NCI-H446 (cell line): ENCODE measurements at regions not wholly inside any gene's neighbourhood (a gene's known extent, or its start where the extent isn't known, plus 50 kb on each side); places are given as distances from the start of the nearest gene placed in this dataset.
"Not testable (repeated sequence)": the region's sequence is repeated elsewhere in the genome, so short reads cannot be mapped to it uniquely, and the experiment has no call there.

Experiments used
- DNase-seq, 2 experiments: peaks; one replicate each; lab custom pipeline; 2025; lab: John Stamatoyannopoulos, UW

- DNase-seq, result no peak
Observed at GRCh38 chr4:131635191-131635590, 1513.9 kb upstream of the PCDH10 start.

- DNase-seq, result no peak
Observed at GRCh38 chr4:131638781-131639180, 1510.3 kb upstream of the PCDH10 start.

GRCh38 chr4:131644619-131645018 lies 1504.5 kb upstream of the PCDH10 start:
- DNase-seq, result peak; percentile 42 to 50

- DNase-seq, result no peak
Observed at GRCh38 chr4:131649227-131649626, 1499.9 kb upstream of the PCDH10 start.

- peak in 1 of 2 experiments; percentile 30 for DNase-seq
Observed at GRCh38 chr4:131650951-131651350, 1498.1 kb upstream of the PCDH10 start.

- not testable (repeated sequence) for DNase-seq
Observed at GRCh38 chr4:131683314-131683713, 1465.8 kb upstream of the PCDH10 start.

- DNase-seq, result no peak
Observed at GRCh38 chr4:131721883-131722282, 1427.2 kb upstream of the PCDH10 start.

GRCh38 chr4:131723069-131723468 lies 1426.0 kb upstream of the PCDH10 start:
- DNase-seq, result not testable (repeated sequence)

GRCh38 chr4:131724847-131725246 lies 1424.2 kb upstream of the PCDH10 start:
- peak in 1 of 2 experiments; percentile 36 for DNase-seq

- DNase-seq, result not testable (repeated sequence)
Observed at GRCh38 chr4:131725521-131725920, 1423.6 kb upstream of the PCDH10 start.

GRCh38 chr4:131726940-131727339 lies 1422.2 kb upstream of the PCDH10 start:
- not testable (repeated sequence) for DNase-seq

GRCh38 chr4:131727418-131727817 lies 1421.7 kb upstream of the PCDH10 start:
- DNase-seq, result not testable (repeated sequence)

- DNase-seq, result not testable (repeated sequence)
Observed at GRCh38 chr4:131729205-131729604, 1419.9 kb upstream of the PCDH10 start.

- not testable (repeated sequence) for DNase-seq
Observed at GRCh38 chr4:131729716-131730398, 1419.2 kb upstream of the PCDH10 start.

GRCh38 chr4:131730574-131730973 lies 1418.5 kb upstream of the PCDH10 start:
- not testable (repeated sequence) for DNase-seq

GRCh38 chr4:131732034-131732630 lies 1417.0 kb upstream of the PCDH10 start:
- not testable (repeated sequence) for DNase-seq

GRCh38 chr4:131734321-131734720 lies 1414.8 kb upstream of the PCDH10 start:
- not testable (repeated sequence) for DNase-seq

GRCh38 chr4:131734851-131735385 lies 1414.2 kb upstream of the PCDH10 start:
- not testable (repeated sequence) for DNase-seq

- DNase-seq, result not testable (repeated sequence)
Observed at GRCh38 chr4:131738991-131739390, 1410.1 kb upstream of the PCDH10 start.

- DNase-seq, result not testable (repeated sequence)
Observed at GRCh38 chr4:131741836-131742235, 1407.3 kb upstream of the PCDH10 start.

- DNase-seq, result not testable (repeated sequence)
Observed at GRCh38 chr4:131742536-131743205, 1406.4 kb upstream of the PCDH10 start.

- DNase-seq, result not testable (repeated sequence)
Observed at GRCh38 chr4:131743348-131743747, 1405.7 kb upstream of the PCDH10 start.

- not testable (repeated sequence) for DNase-seq
Observed at GRCh38 chr4:131747203-131747602, 1401.9 kb upstream of the PCDH10 start.
